ENCODE measurements at regions not wholly inside any gene's neighbourhood (a gene's known extent, or its start where the extent isn't known, plus 50 kb on each side); places are given as distances from the start of the nearest gene placed in this dataset.

DNA sequence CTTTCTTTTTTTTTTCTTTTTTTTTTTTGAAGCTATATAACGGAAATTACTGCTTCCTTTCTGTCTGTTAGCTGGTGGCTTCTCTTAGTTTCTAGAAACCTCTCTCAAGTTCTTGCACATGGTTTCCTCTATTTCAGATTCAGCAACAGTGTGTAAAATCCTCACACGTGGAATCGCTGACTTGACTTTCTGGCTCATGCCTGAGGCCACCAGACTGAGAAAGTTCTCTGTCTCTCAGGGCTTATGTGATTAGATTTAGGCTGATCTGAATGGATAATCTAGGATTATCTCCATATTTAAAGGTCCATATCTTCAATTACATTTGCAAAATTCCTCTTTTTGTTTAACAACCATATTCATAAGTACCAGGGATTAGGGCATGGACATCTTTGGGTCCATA, 856.3 kb upstream of the SLITRK6 start:
- no peak for DNase-seq (ENCODE audit: low read depth, low spot score)
- in situ Hi-C loops (cut with HindIII; ENCODE audit: low pct_unique_long_range_greater_than_20kb, low sequenced_read_pairs) = no loop called here

DNA sequence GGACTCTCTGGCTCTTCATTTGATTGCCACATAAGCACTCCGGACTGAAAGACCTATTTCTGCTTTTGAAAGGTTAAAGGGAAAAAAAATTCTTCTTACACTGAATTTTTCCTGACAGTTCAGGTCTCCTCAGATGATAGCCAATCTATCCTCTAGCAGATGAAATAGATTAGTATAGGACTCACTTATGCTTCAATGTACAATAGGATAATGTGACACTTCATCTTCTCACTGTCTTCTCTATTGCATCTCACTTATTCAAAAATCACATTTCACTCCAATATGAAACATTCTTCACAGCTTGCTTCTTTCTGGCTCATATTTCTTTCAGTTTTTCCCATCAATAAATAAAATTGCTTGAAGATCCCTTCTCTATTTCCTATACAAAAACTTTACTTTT, 860.9 kb upstream of the SLITRK6 start:
- no peak for DNase-seq (ENCODE audit: low read depth, low spot score)
- in situ Hi-C loops (cut with HindIII; ENCODE audit: low pct_unique_long_range_greater_than_20kb, low sequenced_read_pairs) = no loop called here

DNA sequence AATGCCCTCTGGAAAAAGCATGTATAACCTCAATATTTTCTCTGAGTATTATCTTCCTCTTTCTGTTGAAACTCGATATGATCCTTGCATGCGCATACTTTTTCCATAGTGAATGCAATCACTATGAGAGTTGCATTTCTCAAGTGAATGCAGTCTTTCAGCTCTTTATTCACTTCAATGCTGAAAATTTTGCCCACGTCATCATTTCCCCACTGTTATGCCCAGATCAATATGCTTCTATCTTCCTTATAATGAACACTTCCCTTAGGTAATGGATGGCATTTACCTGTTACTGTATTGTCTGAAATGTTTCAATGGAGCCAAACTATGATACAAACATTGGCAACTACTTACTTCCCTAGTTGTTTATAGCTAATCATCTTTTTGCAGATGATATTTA, 866.6 kb upstream of the SLITRK6 start:
- DNase-seq (ENCODE audit: low read depth, low spot score) = peak; percentile 38
- in situ Hi-C loops (cut with HindIII; ENCODE audit: low pct_unique_long_range_greater_than_20kb, low sequenced_read_pairs) = no loop called here

DNA sequence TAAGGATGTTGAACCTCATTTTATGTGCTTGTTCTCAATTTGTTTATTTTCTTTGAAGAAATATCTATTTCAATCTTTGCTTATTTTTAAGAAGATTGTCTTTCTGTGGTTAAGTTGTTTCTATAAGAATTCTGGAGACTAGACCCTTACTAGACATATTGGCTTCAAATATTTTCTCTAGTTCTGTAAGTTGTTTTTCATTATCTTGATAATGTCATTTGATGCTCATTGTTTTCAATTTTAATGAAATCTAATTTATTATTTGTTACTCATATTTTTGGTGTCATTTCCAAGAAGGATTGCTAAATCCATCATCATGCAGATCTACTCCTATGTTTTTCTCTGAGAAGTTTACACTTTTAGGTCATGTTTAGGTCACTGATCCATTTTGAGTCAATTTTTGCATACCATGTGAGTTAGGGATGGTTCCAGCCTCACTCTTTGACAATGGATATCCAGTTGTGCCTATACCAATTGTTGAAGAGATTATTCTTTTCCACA, 874.8 kb upstream of the SLITRK6 start:
- DNase-seq (ENCODE audit: low read depth, low spot score) = no peak
- in situ Hi-C loops (cut with HindIII; ENCODE audit: low pct_unique_long_range_greater_than_20kb, low sequenced_read_pairs) = no loop called here

DNA sequence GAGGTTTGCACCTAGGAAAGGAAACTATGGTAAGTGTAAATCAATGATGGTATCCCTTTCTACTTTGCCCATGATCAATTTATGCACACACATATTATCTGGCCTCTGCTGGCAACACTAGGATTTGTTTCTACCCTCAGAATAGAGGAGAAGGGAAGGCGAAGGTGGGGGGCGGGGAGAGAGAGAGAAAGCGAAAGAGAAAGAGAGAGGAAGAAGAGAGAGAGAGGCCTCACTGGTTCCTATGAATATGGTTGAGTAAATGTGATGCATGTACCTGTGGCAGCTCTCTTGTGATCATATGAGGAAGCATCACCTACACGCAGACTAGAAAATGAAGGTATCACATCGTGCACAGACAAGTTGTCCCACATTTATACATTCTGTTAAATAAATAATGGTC, 882.0 kb upstream of the SLITRK6 start:
- peak; percentile 47 for DNase-seq (ENCODE audit: low read depth, low spot score)

DNA sequence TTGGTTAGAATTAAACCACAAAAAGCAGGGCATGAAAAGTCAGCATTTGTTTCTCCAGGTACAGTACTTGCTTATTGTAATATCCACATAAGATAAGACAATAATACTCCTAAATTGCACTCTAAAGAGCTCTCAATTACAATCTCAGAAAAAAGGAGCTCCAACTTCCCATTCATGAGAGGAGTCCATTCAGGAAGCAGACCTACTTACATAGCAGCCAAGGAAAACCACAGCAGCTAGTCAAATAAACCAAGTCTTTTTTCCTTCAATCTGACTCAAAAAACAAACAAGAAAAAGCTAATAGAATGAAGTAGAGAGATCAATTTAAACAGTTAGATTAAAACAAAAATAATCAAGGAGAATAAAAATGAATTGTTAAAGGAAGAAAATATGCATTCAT, 885.2 kb upstream of the SLITRK6 start:
- DNase-seq (ENCODE audit: low read depth, low spot score) = no peak
- in situ Hi-C loops (cut with HindIII; ENCODE audit: low pct_unique_long_range_greater_than_20kb, low sequenced_read_pairs) = no loop called here

More for the DNA sequence above, 882.0 kb upstream of the SLITRK6 start:
- in situ Hi-C loops (cut with HindIII; ENCODE audit: low pct_unique_long_range_greater_than_20kb, low sequenced_read_pairs) = no loop called here

DNA sequence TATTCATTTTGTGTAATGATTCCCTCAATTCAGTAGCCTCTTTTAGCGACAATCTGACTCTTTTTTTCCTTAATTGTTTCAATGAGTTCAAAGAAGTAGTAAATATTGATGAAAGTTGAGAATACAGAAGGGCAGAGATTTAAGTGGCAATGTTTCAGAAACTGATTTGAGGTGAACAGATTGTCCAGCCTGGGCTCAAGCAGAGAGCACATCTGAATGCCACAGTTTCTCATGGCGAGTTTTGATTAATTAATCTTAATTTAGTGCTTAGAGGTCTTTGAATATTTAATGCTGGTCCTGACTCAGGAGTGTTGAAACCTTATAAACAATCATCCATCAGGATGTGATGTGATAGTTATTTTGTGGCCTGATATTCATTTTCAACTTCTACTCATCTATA, 890.7 kb upstream of the SLITRK6 start:
- in situ Hi-C loops (cut with HindIII; ENCODE audit: low pct_unique_long_range_greater_than_20kb, low sequenced_read_pairs) = no loop called here

DNA sequence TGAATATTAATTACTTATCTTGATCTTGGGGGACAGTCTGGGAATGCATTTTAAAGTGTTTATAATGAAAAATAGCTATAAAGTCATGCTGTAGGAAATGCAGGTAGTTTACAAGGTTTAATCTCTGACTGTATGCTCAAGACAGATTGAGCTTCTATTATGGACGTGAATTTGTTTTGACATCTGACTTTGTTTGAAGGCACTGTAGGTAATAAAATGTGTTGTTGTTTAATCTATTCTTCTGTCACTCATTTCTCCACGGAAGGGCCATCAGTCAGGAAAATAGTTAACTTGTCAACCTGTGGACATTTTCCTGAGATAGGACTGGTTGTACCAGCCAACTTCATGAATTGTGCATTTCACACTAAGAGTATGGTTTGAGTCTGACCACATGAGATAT, 893.1 kb upstream of the SLITRK6 start:
- DNase-seq (ENCODE audit: low read depth, low spot score) = no peak
- in situ Hi-C loops (cut with HindIII; ENCODE audit: low pct_unique_long_range_greater_than_20kb, low sequenced_read_pairs) = no loop called here

More for the DNA sequence above, 890.7 kb upstream of the SLITRK6 start:
- no peak for DNase-seq (ENCODE audit: low read depth, low spot score)

DNA sequence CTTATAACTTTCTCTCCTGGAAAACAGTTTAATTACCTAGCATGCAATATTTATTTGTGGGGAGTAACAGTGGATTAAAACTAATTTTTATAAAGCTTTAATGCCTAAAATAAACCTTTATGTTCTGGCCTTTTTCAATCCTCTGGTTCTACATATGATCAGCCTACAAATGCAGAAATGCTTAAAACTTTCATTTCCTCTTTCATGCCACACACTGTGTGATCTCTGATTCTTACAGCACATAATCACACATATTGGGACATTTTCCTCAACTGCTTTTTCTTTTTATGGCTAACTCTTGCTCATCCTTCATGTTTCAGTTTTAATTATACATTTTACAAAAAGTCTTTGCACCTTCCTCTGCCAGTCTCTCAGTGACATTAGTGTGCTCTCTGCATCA, 910.8 kb upstream of the SLITRK6 start:
- no peak for DNase-seq (ENCODE audit: low read depth, low spot score)
- in situ Hi-C loops (cut with HindIII; ENCODE audit: low pct_unique_long_range_greater_than_20kb, low sequenced_read_pairs) = no loop called here

DNA sequence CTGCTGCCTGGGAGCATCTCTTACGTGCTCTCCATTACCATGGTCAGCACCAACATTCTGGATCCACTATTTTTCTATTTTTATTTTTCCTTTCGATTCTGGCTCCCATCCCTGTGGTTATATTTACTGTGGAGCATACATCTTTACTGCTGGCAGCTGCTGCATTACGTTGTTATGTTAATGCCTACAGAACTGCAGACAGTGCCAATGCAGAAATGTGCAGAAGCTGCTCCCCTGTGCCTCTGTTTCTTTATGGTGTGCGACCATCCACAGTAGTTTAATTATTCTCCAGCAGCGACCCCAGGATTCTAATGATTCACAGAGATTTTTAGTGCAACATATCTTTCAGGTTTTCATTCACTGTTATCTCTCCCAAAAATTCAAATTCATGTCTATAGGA, 911.7 kb upstream of the SLITRK6 start:
- no peak for DNase-seq (ENCODE audit: low read depth, low spot score)
- in situ Hi-C loops (cut with HindIII; ENCODE audit: low pct_unique_long_range_greater_than_20kb, low sequenced_read_pairs) = no loop called here

DNA sequence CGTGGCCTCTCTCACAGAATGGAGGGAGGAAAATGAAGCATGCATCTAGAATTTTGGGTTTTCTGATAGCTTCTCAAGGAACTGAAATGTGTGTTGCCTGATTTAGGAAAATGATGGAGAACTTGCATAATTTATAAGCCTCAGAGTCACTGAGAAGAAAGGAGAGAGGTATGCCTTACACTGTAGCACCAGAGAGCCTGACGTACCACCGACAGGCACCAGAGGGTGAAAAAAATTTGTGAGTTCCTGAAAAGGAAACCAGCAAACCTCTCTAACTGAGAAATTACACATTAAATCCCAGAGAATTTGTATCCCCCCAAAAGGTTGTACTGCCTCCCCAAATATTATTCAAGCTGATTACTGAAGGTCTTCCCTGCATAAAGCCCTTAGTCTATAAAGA, 915.3 kb upstream of the SLITRK6 start:
- no peak for DNase-seq (ENCODE audit: low read depth, low spot score)
- in situ Hi-C loops (cut with HindIII; ENCODE audit: low pct_unique_long_range_greater_than_20kb, low sequenced_read_pairs) = no loop called here

DNA sequence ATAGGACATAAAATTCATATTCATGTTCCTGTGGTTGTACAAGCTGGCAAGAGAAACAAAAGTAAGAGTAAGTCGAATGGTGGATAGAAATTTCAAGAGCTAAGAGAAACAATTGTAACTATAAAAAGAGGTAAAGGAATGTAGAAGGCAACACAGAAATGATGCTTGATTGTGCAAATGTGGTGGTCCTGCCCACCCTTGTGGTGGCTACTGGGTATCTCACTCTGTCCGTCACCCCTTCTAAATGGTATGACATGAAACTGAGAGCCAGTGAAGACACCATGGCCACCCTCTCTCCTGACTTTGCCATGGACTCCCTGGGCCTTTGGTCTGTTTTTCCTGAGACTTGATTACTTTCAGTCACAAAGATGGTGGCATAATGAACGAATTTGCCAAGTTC, 925.9 kb upstream of the SLITRK6 start:
- DNase-seq (ENCODE audit: low read depth, low spot score) = peak; percentile 59
- in situ Hi-C loops (cut with HindIII; ENCODE audit: low pct_unique_long_range_greater_than_20kb, low sequenced_read_pairs) = no loop called here

DNA sequence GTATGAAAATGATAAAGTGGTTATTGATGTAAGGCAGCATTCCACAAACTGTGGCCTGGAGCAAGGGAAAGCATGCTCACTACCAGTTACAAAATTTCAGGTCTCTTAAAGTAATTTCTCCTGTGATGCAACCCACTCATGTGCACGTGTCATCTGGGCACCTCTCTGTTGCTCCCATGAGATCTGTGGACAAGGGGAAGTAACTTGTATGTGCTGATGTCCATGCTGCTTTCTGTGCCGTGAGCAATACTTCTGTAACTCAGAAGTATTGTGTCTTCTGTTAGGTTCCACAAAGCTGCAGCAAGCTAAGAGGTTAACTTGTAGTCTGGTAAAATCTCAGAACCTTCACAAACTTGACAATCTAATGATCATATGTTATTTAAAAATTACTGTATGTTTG, 930.0 kb upstream of the SLITRK6 start:
- peak; percentile 17 for DNase-seq (ENCODE audit: low read depth, low spot score)
- in situ Hi-C loops (cut with HindIII; ENCODE audit: low pct_unique_long_range_greater_than_20kb, low sequenced_read_pairs) = no loop called here

DNA sequence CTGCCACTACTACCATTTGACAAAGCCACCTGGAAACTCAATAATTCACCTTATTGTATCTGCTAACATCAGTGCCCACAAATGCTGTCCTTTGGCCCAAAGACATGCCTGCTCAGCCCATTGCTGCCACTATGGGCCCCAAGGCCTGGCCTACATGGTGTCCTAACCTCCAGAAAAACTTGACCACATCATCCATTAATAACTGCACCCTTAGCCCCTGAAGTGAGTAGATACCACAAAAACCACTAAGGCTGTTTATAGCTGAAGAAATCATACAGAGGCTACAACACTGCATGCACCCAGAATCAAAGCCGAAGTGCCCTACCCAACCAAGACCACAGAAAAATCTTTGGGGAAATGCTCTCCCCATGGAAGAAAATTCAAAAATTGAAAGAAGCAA, 932.8 kb upstream of the SLITRK6 start:
- no peak for DNase-seq (ENCODE audit: low read depth, low spot score)
- in situ Hi-C loops (cut with HindIII; ENCODE audit: low pct_unique_long_range_greater_than_20kb, low sequenced_read_pairs) = no loop called here

DNA sequence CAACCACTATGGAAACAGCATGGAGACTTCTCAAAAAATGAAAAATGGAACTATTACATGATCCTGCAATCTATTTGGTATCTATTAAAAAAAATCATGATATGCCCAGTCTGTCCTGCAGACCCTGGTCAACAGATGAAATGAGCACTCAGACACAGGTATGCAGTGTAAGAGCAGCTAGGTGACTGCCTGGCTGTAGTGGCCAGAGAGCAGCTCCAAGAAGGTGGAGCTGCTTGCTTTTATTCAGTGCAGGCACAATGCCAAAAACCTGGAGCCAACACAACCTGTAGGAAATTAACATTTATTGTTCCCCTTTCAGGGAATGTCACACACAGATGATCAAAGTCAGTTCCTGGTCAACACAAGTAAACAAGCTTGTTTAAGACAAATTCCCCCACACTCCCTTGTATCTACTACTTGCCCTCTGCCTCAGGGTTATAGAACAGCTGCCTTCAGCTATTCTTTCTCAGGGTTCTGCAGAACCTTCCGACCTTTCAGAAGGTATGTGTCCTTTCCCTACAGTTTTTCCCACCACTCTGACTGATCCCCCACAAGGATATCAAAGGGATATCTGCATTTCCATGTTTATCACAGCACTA, 933.7 kb upstream of the SLITRK5 start:
- no peak for DNase-seq (ENCODE audit: low read depth, low spot score)
- in situ Hi-C loops (cut with HindIII; ENCODE audit: low pct_unique_long_range_greater_than_20kb, low sequenced_read_pairs) = no loop called here

DNA sequence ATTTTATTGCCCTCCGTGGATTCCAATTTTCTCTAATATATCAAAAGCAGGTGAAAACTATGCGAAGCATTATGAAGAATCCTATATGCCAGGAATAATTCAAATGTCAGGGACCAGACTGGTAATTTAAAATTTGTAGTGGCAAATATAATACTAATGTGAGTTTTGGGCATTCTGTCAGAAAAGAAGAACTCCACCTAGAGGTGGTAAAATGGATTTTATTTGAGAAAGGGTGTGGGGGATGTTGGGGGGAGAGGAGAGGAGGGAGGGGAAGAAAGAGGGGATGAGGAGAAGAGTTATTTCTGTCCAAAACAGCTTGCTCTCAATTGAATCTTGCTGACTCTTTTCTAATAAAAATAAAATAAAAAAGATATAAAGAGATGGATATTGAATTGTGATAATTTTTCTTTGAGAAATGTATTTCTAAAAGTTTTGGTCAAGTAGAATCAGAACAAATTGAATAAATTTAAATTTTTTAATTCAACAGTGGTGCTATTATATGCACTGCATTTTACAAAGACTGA, 929.3 kb upstream of the SLITRK5 start:
- peak; percentile 37 for DNase-seq (ENCODE audit: low read depth, low spot score)
- in situ Hi-C loops (cut with HindIII; ENCODE audit: low pct_unique_long_range_greater_than_20kb, low sequenced_read_pairs) = no loop called here

DNA sequence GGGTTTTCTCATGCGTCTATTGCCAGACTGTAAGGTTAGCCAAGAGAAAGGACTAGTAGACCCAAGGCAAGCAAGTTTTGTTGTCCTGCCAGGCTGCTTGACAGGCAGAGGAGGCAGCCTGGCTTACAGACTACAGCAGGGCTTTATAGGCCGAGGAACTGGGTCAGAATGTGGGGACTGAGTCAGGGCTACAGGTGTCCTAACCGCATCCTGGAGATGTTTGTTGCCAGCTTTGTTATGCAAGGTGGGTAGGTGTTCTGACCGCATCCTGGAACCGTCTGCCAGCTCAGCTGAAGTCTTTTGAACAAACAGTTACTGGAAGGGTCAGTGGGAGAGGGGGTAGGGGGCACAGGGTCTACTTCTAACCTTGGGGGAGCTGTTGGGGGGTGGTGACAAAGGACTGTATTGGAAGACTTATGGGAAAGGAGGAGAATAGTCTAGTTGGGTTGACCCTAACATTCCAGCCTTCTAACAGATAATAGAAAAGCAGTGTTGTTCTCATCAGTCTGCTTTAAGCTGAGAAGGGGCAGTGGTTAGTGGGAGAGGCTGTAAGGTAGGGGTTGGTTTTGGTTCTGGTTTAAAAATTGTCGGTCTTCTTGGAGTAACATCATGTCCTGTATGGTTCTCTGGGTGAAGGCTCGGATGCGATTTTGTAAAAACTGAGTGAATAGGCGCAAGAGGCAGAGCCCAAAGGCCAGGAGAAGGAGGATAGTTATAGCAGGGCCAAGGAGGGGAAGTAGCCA, 913.8 kb upstream of the SLITRK5 start:
- in situ Hi-C loops (cut with HindIII; ENCODE audit: low pct_unique_long_range_greater_than_20kb, low sequenced_read_pairs) = no loop called here
- no peak for DNase-seq (ENCODE audit: low read depth, low spot score)

DNA sequence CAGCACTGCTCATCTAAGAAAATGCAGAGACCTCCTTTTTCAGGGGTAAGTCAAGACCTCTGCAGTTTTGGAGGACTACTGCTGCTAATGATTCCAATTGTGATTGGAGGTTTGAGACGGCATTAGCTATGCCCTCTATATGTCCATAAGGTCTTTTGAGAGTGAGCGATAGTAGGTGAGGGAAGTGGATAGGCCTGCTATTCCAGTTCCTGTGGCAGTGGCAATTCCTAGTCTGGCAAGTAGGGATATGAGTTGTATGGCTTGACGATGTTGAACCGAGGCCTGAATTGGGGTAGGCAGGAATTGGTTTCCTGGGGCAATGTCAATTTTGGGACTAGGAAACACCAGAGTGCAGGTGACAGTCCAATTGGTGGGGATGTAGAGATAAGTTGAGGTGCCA, 913.1 kb upstream of the SLITRK5 start:
- in situ Hi-C loops (cut with HindIII; ENCODE audit: low pct_unique_long_range_greater_than_20kb, low sequenced_read_pairs) = no loop called here
- no peak for DNase-seq (ENCODE audit: low read depth, low spot score)

DNA sequence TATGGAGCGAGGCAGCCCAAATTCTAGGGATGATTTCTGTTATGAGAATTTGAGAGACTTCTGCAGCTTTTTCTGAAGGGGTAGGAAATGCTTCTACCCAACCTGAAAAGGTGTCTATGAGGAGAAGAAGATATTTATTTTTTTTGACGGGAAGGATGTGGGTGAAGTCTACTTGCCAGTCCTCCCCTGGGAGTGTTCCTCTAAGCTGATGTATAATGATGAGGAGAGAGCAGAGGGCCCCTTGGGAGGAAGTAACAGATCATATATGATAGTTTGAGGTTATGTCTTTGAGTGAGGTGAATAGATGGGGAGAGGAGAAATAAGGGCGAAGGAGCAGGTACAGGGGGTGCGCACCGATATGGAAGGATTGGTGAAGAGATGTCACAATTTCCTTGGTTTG, 910.6 kb upstream of the SLITRK5 start:
- in situ Hi-C loops (cut with HindIII; ENCODE audit: low pct_unique_long_range_greater_than_20kb, low sequenced_read_pairs) = no loop called here

More for the DNA sequence above, 910.6 kb upstream of the SLITRK5 start:
- DNase-seq (ENCODE audit: low read depth, low spot score) = no peak
